Mucosa of descending colon (tissue), 3 donors: ENCODE measurements at regions not wholly inside any gene's neighbourhood (a gene's known extent, or its start where the extent isn't known, plus 50 kb on each side); places are given as distances from the start of the nearest gene placed in this dataset.
A peak's percentile ranks its signal among the peaks of the same experiment; 100 is the strongest.

Experiments
- ATAC-seq: fragments of 200-7000 bp; cut with Tn5 transposase; one replicate; pipeline ENCODE4 v1.9.1; 2020; ENCODE audit warnings: mild to moderate bottlenecking, moderate library complexity
- DNase-seq, 3 donors: peaks; one replicate each; pipeline ENCODE4 v3.0.0-alpha.2; 2020
- H3K36me3 ChIP-seq: fragments of 200-600 bp; one replicate; pipeline ENCODE4 v1.8.0; 2021; ENCODE audit warnings: low read depth, mild to moderate bottlenecking
- H3K4me1 ChIP-seq: fragments of 200-600 bp; one replicate; pipeline ENCODE4 v1.8.0; 2021; ENCODE audit warnings: low read depth, mild to moderate bottlenecking
- H3K4me3 ChIP-seq: fragments of 200-600 bp; one replicate; pipeline ENCODE4 v1.8.0; 2021; ENCODE audit warnings: mild to moderate bottlenecking
- H3K9me3 ChIP-seq: fragments of 200-600 bp; one replicate; pipeline ENCODE4 v1.8.0; 2021; ENCODE audit warnings: mild to moderate bottlenecking
- CTCF ChIP-seq: fragments of 200-600 bp; IDR thresholded peaks from one replicate; pipeline ENCODE4 v1.8.0; 2022; ENCODE audit warnings: antibody characterized with exemption, mild to moderate bottlenecking
- intact Hi-C, 2 donors: fragments of 100-400 bp; cut with DNase I in 1 of 2; cut with micrococcal nuclease in 1 of 2; formaldehyde crosslinking; loops; one replicate each; pipeline versions ENCODE4 v1.11.0 to v1.11.1; 2022; cut with DNase I, micrococcal nuclease
- donor health status: DM: no; HTN: no; CAD: no; lungs with moderate emphysema.
- donor health status: DM: no; HTN: no; CAD: no.
- donor health status: DM: no; HTN: yes; CAD: no.

DNA sequence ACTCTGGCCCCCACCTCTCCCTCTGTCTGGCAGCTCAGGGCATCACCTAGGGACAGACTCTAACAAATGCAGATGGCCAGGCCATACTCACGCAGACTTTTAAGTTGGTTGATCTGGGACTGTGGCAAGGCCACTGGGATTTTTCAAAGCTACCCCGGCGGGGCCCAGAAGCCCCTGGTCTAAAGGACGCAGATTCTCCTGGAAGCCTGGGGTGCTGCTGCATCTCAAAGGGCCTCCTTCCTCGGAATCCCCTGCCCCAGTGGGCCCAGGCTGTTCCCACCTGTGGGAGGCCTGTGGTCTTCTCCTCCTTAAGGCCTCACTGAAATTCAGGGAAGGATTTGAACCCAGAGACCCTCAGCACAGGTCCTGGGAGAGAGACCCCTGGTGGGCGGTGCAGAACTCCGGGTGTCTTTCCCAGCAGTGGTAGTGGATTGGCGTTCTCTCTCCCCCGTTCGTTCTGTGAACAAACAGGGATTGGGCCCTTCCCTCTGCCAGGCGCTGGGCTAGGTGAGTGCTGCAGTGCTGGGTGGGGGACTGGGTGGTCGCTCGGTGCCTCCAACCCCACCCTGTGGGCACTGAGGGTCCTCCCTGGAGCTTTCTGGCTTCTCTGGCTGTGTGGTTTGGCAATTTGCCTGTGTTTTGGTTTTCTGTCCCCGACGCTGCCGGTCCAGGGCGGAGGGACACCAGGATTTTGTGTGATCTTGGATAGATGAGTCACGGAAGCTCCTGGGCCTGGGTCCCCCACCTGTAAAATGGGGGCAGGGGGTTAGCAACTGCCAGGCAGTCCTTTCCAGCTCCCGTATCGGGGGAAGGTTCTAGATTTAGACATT is 160.5 kb upstream of the GSE1 start:
- Histone ChIP-seq H3K4me1 (peaks cover 25% of the 10 kb centered on the region), H3K4me3 (no peak overlapping the region), H3K9me3 (no peaks in the 10 kb centered on the region), H3K36me3 (no peaks in the 10 kb centered on the region)
- intact Hi-C loops: no loop called here
- DNase-seq: peak in 1 of 3 donors; percentile 34
- ATAC-seq: no peak
- TF ChIP-seq CTCF: no peak

DNA sequence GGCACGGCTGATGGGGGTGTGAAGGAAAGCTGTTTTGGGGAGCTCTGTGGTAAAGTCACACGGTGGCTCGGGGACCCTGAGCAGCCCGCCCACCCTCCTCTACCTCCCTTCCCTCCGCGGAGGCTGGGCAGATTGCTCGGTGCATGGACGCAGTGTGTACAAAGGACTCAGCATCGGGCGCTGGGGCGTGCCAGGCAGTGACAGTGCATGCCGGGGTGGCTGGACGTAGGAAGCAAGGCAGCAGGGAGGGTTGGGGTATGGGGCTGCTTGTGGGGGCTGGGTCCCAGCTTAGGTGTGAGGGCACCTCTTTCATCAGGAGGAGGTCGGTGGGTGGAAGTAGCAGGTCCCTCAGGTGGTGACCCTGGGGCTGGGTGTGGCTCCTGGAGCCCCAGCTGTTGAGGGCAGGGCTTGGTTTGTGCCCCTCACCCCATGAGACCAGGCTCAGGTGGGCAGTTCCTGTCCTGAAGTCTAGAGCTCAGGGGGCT is 159.9 kb upstream of the GSE1 start:
- peak in 2 of 3 donors; percentile 66 to 67 for DNase-seq
- no peak for TF ChIP-seq CTCF

DNA sequence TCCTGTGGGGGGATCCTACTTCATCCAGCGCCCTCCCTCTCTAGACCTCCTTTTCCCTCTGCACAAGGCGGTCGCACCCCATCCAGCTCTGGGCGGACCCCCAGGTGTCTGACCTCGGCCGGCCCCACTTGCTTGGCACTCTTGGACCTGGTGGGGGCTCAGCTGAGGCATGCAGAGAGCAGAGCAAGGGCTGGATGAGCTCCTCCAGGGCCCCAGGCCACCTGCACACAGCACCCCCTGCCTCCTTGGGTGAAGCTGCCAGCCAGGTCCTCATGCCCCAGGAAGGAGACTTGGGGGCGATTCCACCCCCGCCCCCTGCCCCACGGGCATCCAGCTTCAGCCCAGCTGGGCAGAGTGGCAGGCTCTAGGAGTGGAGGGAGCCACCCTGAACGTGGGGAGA is 159.4 kb upstream of the GSE1 start:
- Histone ChIP-seq H3K9me3 (no peaks in the 10 kb centered on the region), H3K4me3 (no peak overlapping the region), H3K4me1 (peaks cover 22% of the 10 kb centered on the region), H3K36me3 (no peaks in the 10 kb centered on the region)
- TF ChIP-seq CTCF: no peak
- ATAC-seq (no peak), DNase-seq (no peak)
- intact Hi-C loops: no loop called here

More for the DNA sequence above, 159.9 kb upstream of the GSE1 start:
- no peaks in the 10 kb centered on the region for H3K9me3 ChIP-seq
- H3K36me3 ChIP-seq: no peaks in the 10 kb centered on the region
- peak; percentile 52 for ATAC-seq
- H3K4me1 ChIP-seq: peaks cover 25% of the 10 kb centered on the region
- no peak overlapping the region for H3K4me3 ChIP-seq
- intact Hi-C loops: no loop called here

DNA sequence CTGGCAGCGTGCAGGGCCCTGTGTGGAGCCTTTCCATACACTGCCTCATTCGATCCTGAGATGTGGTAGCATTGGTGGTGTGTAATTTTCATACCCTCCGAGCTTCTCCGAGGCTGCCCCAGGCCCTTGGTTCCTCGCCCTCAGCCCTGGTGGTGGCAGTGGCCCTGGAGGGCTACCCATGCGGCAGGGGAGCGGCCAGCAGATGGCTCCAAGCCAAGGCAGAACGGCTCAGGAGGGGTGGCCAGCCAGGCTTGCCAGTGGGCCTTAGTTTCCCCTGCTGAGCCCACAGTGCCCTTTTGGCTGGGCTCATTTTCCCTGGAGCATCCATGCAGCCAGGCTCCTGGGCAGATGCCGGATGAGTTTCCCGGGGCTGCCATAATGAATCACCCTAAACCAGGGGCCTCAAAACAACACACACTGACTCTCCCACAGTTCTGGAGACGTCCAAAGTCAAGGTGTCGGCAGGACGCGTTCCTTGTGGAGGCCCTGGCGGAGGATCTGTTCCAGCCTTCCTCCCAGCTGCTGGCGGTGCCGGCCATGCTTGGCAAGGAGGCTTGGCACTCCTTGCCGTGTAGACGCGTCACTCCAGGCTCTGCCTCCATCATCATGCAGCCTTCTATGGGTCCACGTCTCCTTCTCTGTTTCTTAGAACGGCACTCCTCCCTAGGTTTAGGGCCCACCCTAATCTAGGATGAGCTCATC is 158.8 kb upstream of the GSE1 start:
- intact Hi-C loops: no loop called here
- DNase-seq: no peak
- no peak for ATAC-seq
- no peaks in the 10 kb centered on the region for H3K36me3 ChIP-seq
- no peaks in the 10 kb centered on the region for H3K9me3 ChIP-seq
- peaks cover 16% of the 10 kb centered on the region for H3K4me1 ChIP-seq
- no peak for TF ChIP-seq CTCF
- H3K4me3 ChIP-seq: no peak overlapping the region

- H3K4me1 ChIP-seq: peaks cover 15% of the 10 kb centered on the region
These were observed 157.6 kb upstream of the GSE1 start for GRCh38 chr16:85455534-85455933.

More at GRCh38 chr16:85455534-85455933, 157.6 kb upstream of the GSE1 start:
- ATAC-seq: no peak
- no peak for DNase-seq
- Histone ChIP-seq H3K4me3 (no peak overlapping the region), H3K9me3 (no peaks in the 10 kb centered on the region), H3K36me3 (no peaks in the 10 kb centered on the region)
- TF ChIP-seq CTCF: no peak
- intact Hi-C loops: no loop called here
